ENCODE measurements at regions not wholly inside any gene's neighbourhood (a gene's known extent, or its start where the extent isn't known, plus 50 kb on each side); places are given as distances from the start of the nearest gene placed in this dataset.

DNA sequence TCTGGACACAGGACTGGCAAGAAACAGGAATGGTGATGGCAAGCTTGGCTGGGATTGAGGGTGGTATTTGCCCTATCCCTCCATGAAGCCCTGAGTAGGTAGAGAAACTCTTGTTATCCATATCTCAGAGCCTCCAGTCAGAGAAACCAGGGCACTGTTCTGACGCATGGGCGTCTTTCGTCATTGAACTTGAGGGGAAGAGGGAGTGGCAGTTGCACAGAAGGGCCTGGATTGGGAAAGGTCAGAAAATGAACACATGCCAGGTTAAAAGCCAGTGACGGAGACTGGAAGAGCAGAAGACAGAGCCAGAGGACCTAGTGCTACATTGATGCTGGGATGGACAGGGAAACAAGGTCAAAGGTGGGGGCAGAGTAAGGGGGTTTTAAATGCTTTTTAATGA, 516.7 kb downstream of the PLPP3 start:
- DNase-seq: no peak

GRCh38 chr1:56061824-56062223, 517.5 kb downstream of the PLPP3 start:
- no peak for DNase-seq

- DNase-seq: no peak
Observed at GRCh38 chr1:56060906-56061305, 518.5 kb downstream of the PLPP3 start.

DNA sequence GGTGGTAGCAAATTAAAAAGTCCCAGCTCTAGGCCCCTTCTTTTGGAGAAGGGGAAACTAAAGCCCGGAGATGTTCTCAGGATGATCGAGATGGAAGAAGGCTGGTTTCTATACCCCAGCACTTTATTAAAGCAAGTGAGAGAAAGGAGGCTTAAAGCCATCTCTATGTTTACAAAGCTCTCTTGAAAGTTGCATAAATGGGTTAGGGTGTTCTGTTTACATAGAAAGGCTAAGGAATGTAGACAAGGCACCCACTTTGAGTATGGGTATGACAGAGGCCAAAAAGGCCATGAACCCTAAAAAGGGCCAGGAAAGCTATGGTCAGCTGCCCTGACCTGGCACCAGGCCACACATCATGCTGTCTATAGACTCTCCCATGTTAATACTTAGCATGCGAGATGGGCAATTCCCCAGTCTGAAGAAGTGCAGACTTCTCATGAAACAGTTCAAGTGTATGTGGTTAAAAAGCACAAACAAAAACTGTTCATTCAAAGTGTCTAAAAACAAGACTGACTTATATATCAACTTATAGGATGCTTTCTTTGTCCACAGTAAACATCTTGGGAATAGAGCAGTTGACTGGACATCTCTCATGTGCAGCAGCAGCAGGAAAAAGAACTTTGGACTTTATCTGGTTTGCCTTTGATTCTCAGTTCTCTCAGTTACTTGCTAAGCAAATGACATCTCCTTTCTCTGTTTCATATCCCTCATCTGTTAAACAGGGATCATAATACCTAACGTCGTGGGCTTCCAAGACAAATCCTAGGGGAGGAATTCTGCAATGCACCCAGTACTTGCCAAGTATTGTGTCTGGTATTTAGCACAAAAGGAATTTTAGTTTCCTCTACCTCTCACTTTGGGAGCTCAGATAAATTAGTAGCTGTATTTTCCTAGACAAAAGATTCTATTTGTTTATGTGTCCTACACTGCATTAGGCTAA, 521.6 kb downstream of the PLPP3 start:
- no peak for DNase-seq

DNA sequence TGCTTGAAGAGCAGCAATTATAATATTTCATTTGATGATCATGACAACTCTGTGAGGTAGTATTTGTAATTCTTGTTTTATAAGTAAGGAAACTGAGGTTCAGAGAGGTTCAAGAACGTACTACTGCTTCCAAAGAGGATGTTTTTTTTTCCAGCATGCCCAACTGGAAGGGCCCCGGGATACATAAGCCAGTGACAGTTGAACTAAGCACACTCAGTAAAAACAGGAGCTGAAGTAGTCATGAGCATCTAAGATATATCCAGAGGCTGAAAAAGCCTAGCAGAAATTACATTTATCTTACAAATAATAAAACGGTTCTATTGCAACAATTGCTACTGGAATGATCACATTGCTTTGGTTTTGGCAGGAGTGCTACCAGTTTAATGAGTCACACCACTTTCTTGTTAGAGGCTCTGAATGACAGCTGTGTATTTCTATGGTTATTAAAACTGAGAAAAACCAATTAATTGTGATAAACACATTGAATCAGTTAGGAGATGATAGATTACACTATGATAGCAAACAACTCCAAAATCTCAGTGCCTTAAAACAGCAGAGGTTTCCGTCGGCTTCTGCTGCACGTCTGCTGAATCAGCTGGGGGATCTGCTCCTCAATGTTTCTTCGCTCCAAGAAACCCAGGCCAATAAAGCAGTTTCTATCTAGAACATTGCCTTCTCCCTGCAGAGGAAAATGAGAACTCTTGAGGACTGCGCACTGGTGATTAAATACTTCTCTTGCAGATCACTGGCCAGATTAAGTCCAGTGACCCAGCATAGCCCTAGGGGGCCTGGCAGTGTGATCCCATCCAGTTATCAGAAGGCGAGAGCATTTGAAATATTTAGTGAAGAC, 522.7 kb downstream of the PLPP3 start:
- DNase-seq: no peak

GRCh38 chr1:56054959-56055358, 524.4 kb downstream of the PLPP3 start:
- DNase-seq: no peak

- no peak for DNase-seq
Observed at GRCh38 chr1:56052041-56052440, 527.3 kb downstream of the PLPP3 start.

DNA sequence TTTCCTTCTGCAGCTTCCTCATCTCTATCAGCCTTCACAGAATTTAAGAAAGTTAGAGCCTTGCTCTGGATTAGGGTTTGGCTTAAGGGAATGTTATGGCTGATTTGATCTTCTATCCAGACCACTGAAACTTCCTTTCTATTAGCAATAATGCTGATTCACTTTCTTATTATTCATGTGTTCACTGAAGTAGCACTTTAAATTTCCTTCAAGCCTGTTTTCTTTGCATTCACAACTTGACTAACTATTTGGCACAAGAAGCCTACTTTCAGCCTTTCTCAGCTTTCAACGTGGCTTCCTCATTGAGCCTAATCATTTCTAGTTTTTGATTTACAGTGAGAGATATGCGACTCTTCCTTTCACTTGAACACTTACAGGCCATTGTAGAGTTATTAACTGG, 528.5 kb downstream of the PLPP3 start:
- no peak for DNase-seq

GRCh38 chr1:56045477-56045876, 533.9 kb downstream of the PLPP3 start:
- DNase-seq: no peak

- no peak for DNase-seq
Observed at GRCh38 chr1:56045062-56045461, 534.3 kb downstream of the PLPP3 start.

- DNase-seq: no peak
Observed at GRCh38 chr1:56036479-56036878, 542.9 kb downstream of the PLPP3 start.

- no peak for DNase-seq
Observed at GRCh38 chr1:56034847-56035481, 544.4 kb downstream of the PLPP3 start.

GRCh38 chr1:56034222-56034621, 545.1 kb downstream of the PLPP3 start:
- no peak for DNase-seq

DNA sequence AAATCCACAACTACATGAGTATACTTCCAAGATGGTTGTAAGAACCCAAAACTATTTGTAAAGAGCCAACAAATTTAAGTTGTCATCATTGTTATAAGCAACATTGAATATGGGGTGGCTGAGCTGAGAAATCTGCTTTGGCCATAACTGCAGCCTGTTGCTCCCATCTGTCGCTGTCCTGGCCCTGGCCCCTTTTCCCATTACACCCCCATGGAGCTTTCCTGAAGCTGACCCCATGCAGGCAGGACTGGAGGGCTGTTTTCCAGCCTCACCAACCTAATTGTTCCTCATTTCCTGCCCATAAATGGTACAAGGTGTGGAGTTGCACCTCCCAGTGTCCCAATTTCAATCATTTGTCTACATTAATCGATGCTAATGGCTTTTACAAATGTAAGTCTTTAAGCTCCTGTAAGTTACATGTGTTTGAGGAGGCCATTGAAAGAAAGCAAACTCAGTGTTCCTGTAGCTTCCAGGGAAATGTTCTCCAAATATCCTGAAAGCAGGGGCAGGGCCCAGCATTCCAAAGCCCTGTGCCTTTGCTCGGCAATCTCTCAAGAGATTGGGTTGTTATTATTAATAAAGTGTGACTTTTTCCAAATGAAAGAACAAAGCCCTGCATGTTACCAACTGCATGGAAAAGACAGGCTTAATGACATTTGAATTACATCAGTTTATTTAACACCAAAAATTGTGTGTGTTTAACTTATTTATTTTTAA, 545.9 kb downstream of the PLPP3 start:
- no peak for DNase-seq

- no peak for DNase-seq
Observed at GRCh38 chr1:56032096-56032676, 547.2 kb downstream of the PLPP3 start.

DNA sequence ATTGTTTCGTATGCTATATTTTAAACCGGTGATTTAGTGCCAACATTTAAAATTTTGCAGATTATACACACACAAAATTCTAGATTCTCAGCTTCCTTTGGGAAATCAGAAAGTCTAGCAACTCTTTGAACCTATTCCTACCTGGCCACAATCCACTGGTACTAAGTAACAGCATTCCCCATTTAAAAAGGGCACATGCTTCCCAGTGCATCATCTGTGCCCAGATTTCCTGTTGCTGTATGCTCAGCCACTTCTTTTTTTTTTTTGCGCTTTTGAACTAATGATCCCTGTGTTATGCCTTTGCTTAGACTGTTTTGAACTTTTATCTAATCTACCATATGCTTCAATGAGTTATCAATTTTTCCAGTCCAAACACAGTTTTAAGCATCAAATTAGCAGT, 548.4 kb downstream of the PLPP3 start:
- DNase-seq: no peak

GRCh38 chr1:56029319-56030003, 549.9 kb downstream of the PLPP3 start:
- DNase-seq: peak; percentile 14

DNA sequence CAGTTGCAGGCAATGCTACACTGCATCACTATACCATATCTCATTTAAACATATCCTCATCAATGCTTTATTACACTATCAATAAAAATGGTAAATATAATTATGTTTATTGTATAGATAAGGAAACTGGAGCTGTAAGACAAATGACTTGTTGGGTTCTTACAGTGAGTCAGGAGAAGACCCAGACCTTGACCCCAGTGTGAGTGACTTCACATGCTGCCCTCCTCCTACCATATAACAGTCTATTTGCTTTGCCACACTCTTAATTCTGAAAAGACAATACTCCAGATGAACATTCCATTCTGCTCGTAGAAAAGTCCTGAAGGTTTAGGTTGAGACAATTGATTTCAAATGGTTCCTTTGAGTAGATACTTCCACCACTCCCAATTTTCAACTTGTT, 550.5 kb downstream of the PLPP3 start:
- DNase-seq: no peak

DNA sequence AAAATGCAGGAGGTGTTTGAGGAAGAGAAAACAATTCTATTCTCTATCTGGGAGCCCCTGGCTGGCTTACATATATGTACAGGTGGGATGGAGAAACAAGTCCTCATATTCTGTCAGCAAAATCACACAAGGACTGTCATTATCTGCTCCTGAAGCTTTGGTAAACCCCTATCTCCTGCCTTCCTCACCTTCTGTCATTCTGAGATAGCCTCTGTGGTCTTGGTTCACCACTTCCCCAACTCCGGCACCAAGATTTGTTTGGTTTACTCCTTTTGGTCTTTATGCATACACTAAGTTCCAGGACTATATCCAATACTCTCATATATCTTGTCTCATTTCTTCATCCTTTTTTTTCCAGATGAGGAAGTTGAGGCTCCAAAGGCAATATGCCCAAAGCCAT, 551.1 kb downstream of the PLPP3 start:
- no peak for DNase-seq

DNA sequence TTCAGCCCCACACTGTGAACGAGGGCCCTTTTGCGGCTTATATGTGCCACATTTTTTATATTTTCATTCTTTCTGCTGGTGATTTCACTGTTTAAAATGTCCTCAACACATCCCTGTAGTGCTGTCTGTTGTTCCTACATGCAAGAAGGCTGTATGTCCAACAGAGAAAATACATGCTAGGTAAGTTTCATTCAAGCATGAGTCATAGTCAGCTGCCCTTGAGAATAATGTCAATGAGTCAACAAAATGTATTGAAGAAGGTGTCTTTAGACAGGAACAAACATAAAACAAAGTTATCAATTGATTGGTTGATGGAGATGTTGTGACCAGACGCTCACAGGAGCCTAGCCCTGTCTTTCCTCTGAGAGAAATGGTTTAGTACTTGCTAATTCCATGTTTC, 553.4 kb downstream of the PLPP3 start:
- DNase-seq: no peak

DNA sequence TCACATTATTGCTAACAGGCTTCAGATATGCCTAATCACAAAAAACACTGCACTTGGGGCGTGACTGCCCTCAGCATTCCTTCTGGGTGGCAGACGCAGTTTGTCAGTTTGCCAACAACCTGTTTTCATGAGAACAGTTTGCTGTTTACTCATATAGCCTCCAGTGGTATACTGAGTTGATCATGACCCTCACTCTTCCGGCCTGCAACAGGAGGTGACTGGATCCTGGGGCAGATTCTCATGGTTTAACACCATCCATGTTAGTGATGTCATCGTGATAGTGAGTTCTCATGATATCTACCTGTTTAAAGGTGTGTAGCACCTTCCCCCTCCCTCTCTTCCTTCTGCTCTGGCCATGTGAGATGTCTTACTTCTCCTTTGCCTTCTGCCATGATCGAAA, 555.2 kb downstream of the PLPP3 start:
- DNase-seq: no peak

GRCh38 chr1:56019922-56020321, 559.4 kb downstream of the PLPP3 start:
- no peak for DNase-seq
